Sigmoid colon (tissue), 6 donors: ENCODE measurements at regions not wholly inside any gene's neighbourhood (a gene's known extent, or its start where the extent isn't known, plus 50 kb on each side); places are given as distances from the start of the nearest gene placed in this dataset.

Source experiments
- DNase-seq: peaks from one replicate; pipeline ENCODE4 v3.0.0-alpha.2; 2019
- H3K27ac ChIP-seq, 4 donors: fragments of 200-600 bp; sonication (generic); one replicate each; pipeline ENCODE4 v1.5.1; 2016 to 2019; ENCODE audit warnings: mild to moderate bottlenecking in 1 of 4
- H3K27me3 ChIP-seq, 3 donors: fragments of 200-600 bp; sonication (generic); one replicate each; pipeline ENCODE4 v1.5.1; 2019; ENCODE audit warnings: mild to moderate bottlenecking in 1 of 3
- H3K36me3 ChIP-seq, 4 donors: fragments of 200-600 bp; sonication (generic); one replicate each; pipeline ENCODE4 v1.5.1; 2016 to 2019
- H3K4me1 ChIP-seq, 4 donors: fragments of 200-600 bp; sonication (generic); one replicate each; pipeline ENCODE4 v1.5.1; 2017 to 2019
- H3K4me3 ChIP-seq, 4 donors: fragments of 200-600 bp; sonication (generic); one replicate each; pipeline ENCODE4 v1.5.1; 2017 to 2019; ENCODE audit warnings: mild to moderate bottlenecking in 2 of 4, moderate library complexity in 1 of 4
- H3K9me3 ChIP-seq, 4 donors: fragments of 200-600 bp in 3 of 4; sonication (generic) in 3 of 4; one replicate each; pipeline versions ENCODE4 v1.5.1 to v1.6.1; 2013 to 2019
- CTCF ChIP-seq, 4 experiments: fragments of 450-650 bp in 3 of 4; fragments of 200-600 bp in 1 of 4; IDR thresholded peaks; one replicate each; pipeline ENCODE4 v1.5.1; 2016 to 2019; ENCODE audit warnings: antibody characterized with exemption in 4 of 4, mild to moderate bottlenecking in 3 of 4, moderate library complexity in 2 of 4
- EP300 ChIP-seq, 4 donors: sonication (generic); formaldehyde crosslinking; IDR thresholded peaks; one replicate each; pipeline ENCODE4 v1.6.1; 2017; ENCODE audit warnings: antibody characterized with exemption in 4 of 4
- POLR2A ChIP-seq, 2 donors: fragments of 450-650 bp; IDR thresholded peaks; one replicate each; pipeline ENCODE4 v1.6.1; 2016; ENCODE audit warnings: antibody characterized with exemption in 2 of 2, mild to moderate bottlenecking in 2 of 2, moderate library complexity in 2 of 2
- POLR2AphosphoS5 ChIP-seq, 4 donors: sonication (generic); formaldehyde crosslinking; IDR thresholded peaks; one replicate each; pipeline ENCODE4 v1.6.1; 2017; ENCODE audit warnings: antibody characterized with exemption in 4 of 4
- WGBS, 2 donors: extraction: QIAGEN DNeasy Blood & Tissue Kit; methylation state at CpG; one replicate each; pipeline ENCODE4 v1.1.7; 2013; 5-methylcytosine and 5-hydroxymethylcytosine counted together
- intact Hi-C: fragments of 100-400 bp; cut with DNase I; formaldehyde crosslinking; loops from one replicate; pipeline ENCODE4 v1.15.1; 2023
- donor health status: healthy with polysubstance abuse.
- donor health status: healthy.

GRCh38 chr11:24153337-24153736 is 343.5 kb upstream of the LUZP2 start:
- no peaks in the 10 kb centered on the region for H3K36me3 ChIP-seq
- TF ChIP-seq CTCF (IDR thresholded peaks at IDR 0.05) (no peak), POLR2A (IDR thresholded peaks at IDR 0.05) (no peak), EP300 (IDR thresholded peaks at IDR 0.05) (no peak), POLR2AphosphoS5 (IDR thresholded peaks at IDR 0.05) (no peak)
- no peaks in the 10 kb centered on the region for H3K27me3 ChIP-seq
- no peak overlapping the region for H3K27ac ChIP-seq
- DNase-seq = no peak
- WGBS, 2 donors = 85 to 93% methylated on average over 1 of the region's 1 CpG
- no peaks in the 10 kb centered on the region for H3K9me3 ChIP-seq
- no peaks in the 10 kb centered on the region for H3K4me1 ChIP-seq
- no peak overlapping the region for H3K4me3 ChIP-seq
- intact Hi-C loops = no loop called here

GRCh38 chr11:24155792-24156191 is 341.1 kb upstream of the LUZP2 start:
- intact Hi-C loops = no loop called here
- no peak for DNase-seq
- Histone ChIP-seq H3K27ac (no peak overlapping the region), H3K36me3 (no peaks in the 10 kb centered on the region), H3K9me3 (no peaks in the 10 kb centered on the region), H3K27me3 (no peaks in the 10 kb centered on the region), H3K4me3 (no peak overlapping the region), H3K4me1 (no peaks in the 10 kb centered on the region)
- no peak for TF ChIP-seq EP300 (IDR thresholded peaks at IDR 0.05)
- WGBS, 2 donors = 88 to 94% methylated on average over 7 of the region's 7 CpGs

- no peaks in the 10 kb centered on the region for H3K9me3 ChIP-seq
- H3K27ac ChIP-seq = no peak overlapping the region
- WGBS, 2 donors = 59 to 67% methylated on average over 2 of the region's 2 CpGs
- H3K27me3 ChIP-seq = no peaks in the 10 kb centered on the region
- intact Hi-C loops = no loop called here
- no peak for TF ChIP-seq CTCF (IDR thresholded peaks at IDR 0.05)
- TF ChIP-seq POLR2AphosphoS5 (IDR thresholded peaks at IDR 0.05) = no peak
- TF ChIP-seq EP300 (IDR thresholded peaks at IDR 0.05) = no peak
- no peak for TF ChIP-seq POLR2A (IDR thresholded peaks at IDR 0.05)
- no peak overlapping the region for H3K4me3 ChIP-seq
- H3K36me3 ChIP-seq = no peaks in the 10 kb centered on the region
- no peak for DNase-seq
- H3K4me1 ChIP-seq = no peaks in the 10 kb centered on the region
Observed at GRCh38 chr11:24157316-24157715, 339.5 kb upstream of the LUZP2 start.

- no peak for DNase-seq
Observed at GRCh38 chr11:24161587-24161986, 335.3 kb upstream of the LUZP2 start.

GRCh38 chr11:24163146-24163545 is 333.7 kb upstream of the LUZP2 start:
- 93 to 98% methylated on average over 3 of the region's 3 CpGs for WGBS, 2 donors
- H3K27ac ChIP-seq = no peak overlapping the region

More at GRCh38 chr11:24161587-24161986, 335.3 kb upstream of the LUZP2 start:
- intact Hi-C loops = no loop called here
- 95% methylated on average over 13 of the region's 13 CpGs for WGBS, 2 donors
- Histone ChIP-seq H3K4me3 (no peak overlapping the region), H3K4me1 (no peaks in the 10 kb centered on the region), H3K27me3 (no peaks in the 10 kb centered on the region), H3K36me3 (no peaks in the 10 kb centered on the region), H3K27ac (no peak overlapping the region), H3K9me3 (no peaks in the 10 kb centered on the region)
- TF ChIP-seq POLR2A (IDR thresholded peaks at IDR 0.05) = no peak
- no peak for TF ChIP-seq POLR2AphosphoS5 (IDR thresholded peaks at IDR 0.05)
- TF ChIP-seq EP300 (IDR thresholded peaks at IDR 0.05) = no peak
- TF ChIP-seq CTCF (IDR thresholded peaks at IDR 0.05) = no peak

More at GRCh38 chr11:24163146-24163545, 333.7 kb upstream of the LUZP2 start:
- no peaks in the 10 kb centered on the region for H3K9me3 ChIP-seq
- H3K36me3 ChIP-seq = no peaks in the 10 kb centered on the region
- DNase-seq = no peak
- H3K4me3 ChIP-seq = no peak overlapping the region
- TF ChIP-seq CTCF (IDR thresholded peaks at IDR 0.05) (no peak), EP300 (IDR thresholded peaks at IDR 0.05) (no peak), POLR2AphosphoS5 (IDR thresholded peaks at IDR 0.05) (no peak), POLR2A (IDR thresholded peaks at IDR 0.05) (no peak)
- no peaks in the 10 kb centered on the region for H3K4me1 ChIP-seq
- intact Hi-C loops = no loop called here
- H3K27me3 ChIP-seq = no peaks in the 10 kb centered on the region
